HG03342 (cell line): ENCODE measurements at regions not wholly inside any gene's neighbourhood (a gene's known extent, or its start where the extent isn't known, plus 50 kb on each side); places are given as distances from the start of the nearest gene placed in this dataset.

ENCODE experiments used
- ATAC-seq: cut with Tn5 transposase; IDR thresholded peaks from one replicate; pipeline ENCODE4 v1.9.1; 2021; ENCODE audit warnings: mild to moderate bottlenecking, moderate library complexity; ENCODE audit not compliant: unreplicated experiment

DNA sequence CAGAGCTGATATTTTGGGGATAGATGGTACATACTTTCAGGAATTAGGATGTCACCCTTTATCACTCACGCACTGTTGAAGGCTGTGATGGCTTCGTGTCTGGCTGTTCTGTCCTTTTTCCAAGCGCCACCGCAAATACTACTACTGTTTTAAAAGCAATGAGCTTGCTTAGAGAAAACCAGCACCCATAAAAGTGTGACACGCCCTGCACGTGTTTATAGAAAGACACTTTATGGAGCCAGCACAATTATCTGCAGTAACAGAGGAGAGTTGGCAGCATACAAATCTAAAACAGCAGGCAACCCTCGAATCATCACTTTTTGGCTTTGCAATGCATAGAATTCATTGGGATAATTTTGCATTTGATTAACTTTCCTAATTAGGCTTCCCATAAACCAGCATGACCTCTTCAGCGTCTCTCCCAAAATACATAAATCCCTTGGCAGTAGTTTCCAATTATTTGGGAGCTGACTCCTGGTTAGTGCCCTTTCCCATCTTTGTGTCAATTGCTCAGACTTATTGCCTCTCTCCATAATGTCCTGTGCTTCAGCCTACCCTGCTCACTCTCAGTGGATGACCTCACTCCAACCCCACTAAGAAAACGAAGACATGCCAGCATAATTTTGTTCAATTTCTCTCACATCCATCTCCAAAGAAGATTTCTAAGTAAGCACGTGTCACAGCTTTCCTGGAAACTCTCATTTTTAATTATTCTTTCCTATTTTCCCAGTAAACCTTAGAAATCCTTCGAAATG is 118.7 kb upstream of the LARGE1 start:
- no peak for ATAC-seq

- no peak for ATAC-seq
Observed at GRCh38 chr22:34045311-34045710, 125.0 kb upstream of the LARGE1 start.

DNA sequence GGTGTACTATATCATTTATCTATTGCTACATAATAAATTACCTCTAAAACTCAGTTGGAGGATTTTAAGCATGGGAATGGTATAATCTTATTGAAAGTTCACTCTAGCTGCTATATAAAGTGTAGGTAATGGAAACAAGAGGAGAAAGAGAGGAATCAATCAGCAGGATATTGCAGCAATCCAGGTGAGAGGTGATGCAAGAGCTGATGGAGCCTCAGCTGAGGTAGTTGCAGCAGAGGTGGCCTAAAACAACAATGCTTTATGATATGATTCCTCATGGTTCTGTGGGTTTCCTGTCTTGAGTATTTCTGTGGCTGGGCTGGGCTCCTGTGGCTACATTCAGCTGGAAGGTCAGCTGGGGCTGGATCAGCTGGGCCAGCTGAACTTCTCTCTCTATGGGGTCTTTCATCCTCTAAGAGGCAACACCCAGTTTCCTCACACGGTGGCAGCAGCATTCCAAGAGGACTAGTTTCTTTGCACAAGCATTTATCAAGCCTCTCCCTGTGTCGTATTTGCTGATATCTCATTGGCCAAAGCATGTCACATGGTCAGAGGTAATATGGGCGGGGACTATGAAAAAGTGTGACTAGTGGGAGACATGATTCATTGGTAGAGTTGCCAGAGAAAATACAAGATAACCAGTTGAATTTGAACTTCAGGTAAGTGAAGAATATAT is 135.4 kb upstream of the LARGE1 start:
- ATAC-seq, result no peak

DNA sequence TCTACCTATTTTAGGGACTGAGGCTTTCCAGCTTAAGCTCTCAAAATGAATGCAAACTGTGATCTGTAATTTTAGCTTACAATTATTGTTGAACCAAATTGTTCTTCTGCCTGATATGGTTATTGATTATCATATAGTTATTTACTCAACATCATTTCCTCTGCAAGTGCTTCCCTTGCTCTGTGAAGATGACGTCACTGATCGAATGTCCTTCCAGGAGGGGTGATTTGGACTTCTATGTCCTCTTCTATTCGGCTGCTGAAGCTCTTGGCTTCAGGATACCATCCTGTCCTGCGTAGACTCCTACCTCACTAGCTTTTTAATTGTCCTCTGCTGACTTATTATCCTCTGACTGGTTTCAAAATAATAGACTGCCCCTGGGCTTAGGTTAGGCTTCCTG is 137.4 kb upstream of the LARGE1 start:
- no peak for ATAC-seq

DNA sequence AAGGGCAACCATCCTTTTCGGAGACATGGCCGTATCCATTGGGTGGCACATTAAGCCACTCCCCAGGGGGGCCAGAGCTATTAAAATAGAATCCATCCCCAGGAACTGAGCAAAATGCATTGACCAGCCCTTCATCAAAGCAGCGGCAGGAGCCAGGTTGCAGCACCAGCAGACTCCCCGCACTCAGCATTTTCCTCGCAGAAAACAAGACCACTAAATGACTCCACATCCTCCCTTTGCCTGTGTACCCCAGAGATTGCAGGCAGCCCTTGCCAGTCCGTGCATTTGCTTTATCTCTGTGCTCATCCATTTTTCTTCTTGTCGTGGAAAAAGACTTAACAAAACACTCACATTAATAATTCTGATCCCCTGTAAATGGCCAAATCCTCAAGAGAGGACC is 144.4 kb upstream of the LARGE1 start:
- ATAC-seq, result no peak

DNA sequence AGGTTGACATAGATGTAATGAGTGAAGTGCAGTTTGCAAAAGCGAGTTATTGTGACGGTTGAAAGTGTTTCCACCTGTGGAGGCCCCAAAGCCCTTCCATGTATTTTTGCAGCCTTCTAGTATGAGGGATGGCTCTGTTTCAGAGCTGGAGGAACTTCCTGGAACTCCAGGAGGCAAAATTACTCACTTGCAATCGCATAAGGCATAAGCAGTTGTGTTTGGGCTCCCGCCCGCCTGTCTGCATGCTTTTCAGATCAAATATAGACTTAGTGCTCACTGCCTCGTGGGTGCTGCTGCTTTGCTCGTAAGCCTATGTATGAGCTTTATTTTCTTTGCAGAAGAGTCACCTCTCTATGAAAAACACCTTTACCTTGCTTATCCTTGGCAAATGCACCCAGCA is 146.8 kb upstream of the LARGE1 start:
- no peak for ATAC-seq

DNA sequence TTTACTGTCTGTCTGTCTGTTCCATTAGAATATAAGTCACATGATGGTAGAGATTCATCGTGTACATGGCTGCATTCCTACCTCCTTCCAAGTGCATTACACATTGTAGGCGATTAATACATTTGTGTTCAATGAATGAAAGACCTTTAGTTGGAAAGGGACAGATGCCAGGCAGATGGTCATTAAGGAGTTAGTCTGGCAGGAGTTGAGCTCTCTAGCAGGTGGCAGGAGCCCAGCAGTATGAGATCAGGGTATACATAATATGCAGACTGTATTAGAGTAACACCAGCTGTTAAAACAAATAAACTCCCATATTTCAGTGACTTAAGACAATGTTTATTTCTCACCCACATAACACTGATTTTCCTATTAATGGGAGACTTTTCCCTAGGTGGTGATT is 147.7 kb upstream of the LARGE1 start:
- ATAC-seq, result no peak

DNA sequence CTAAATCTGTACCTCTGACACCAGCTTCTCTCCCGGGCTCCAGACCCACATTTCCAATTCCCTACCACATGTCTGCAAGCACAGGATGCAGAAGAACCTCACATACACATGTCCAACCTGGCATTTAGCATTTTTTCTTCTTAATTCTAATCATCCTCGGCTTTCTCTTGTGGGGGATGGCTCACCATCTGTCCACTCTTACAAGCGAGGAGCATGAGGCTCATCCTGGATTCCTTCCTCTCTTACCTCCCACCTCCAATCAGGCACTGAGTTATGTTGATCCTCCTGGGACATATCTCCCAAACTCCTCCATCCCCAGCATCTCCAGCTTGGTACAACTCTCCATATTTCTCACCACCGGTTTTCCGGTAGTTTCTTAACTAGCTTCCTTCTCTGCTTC is 149.8 kb upstream of the LARGE1 start:
- no peak for ATAC-seq

DNA sequence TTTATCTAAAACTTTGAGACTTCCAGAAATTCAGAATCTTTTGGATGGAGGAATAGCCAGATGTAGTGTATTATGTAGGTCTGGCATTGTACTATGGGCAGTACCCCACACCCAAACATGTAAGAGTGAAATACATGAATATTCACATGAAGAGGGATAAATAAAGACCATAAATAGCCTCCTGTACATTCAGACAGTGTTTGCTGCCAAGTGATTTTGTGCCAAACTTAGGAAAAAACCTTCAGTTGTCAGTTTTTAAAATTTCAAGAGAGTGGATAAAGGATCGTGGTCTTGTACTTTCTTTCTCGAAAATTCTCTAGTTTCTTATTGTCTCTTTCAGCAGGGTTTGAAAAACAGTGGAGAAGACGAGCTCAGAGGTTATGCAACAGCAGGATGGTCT is 150.3 kb upstream of the LARGE1 start:
- ATAC-seq, result no peak

DNA sequence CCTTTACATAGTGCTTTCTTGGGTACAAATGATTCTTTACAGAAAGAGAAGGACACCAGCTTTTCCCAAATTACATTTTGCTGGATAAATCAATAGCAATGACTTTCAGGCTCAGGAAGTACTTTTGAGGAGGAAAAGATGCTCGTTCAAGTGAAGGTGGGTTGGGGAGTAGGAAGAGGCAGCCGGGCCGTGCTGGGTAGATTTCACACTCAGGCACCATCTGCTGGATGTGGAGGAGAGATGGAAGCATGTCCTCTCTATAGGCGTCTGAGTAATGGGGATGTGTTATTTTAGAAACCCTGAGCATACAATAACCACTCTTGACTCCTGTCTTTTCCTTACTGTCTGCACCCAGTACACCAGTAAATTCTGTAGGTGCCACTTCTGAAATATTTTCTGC is 152.3 kb upstream of the LARGE1 start:
- ATAC-seq, result no peak

DNA sequence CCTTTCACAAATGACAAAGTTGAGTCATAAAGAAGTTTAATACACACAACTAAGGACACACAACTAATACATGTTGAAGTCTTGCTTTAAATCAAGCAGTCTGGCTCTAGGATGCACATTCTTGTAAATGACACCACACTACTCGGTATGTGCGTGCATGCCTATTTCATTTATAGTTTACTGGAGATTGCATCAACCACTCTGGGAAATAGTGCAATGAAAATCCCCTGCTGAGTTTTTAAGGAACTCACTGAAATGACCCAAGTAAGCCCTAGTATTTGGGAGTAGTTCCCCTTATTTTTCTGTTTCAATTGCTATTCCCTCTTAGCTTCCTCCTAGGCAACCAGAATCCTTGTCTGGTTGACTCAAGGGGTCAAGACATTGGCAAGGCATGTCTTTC is 160.2 kb upstream of the LARGE1 start:
- ATAC-seq, result no peak

DNA sequence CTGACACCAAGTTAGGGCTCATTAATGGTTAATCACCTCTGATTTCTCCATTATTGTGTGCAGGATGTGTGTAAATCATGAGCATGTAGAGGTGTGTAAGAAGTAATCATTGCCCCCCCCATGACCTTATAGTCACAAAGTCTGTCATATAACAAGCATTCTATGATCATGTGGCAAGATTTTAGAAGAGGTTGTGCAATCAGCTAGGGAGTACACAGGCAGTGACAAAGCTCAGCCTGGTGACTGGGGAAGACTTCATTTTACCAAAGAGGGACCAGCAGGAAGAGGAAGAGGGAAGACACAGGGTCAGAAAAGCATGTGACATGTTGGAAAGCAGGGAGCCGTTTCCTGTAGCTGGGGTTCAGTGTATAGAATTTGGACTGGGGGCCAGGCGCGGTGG is 176.5 kb upstream of the LARGE1 start:
- ATAC-seq, result no peak

GRCh38 chr22:34099278-34099677 is 179.0 kb upstream of the LARGE1 start:
- no peak for ATAC-seq

DNA sequence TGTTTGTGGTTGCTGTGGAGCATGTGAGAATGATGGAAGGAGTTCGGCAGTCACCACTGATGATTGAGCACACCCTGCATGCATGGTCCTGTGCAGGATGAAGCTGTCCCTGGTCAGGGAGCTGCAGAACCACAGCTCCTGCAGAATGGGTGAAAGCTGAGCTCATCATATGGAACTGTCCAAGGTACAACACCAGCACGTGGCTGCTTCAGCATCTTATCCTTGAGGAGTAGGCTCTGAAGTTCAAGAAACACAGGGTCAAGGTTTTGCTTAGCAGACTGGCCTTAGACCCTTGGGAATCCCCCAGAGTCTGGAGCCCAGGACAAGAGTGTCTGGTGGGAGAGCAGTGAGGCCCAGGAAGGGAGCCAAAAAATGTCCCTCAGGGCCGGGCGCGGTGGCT is 182.4 kb upstream of the LARGE1 start:
- no peak for ATAC-seq

DNA sequence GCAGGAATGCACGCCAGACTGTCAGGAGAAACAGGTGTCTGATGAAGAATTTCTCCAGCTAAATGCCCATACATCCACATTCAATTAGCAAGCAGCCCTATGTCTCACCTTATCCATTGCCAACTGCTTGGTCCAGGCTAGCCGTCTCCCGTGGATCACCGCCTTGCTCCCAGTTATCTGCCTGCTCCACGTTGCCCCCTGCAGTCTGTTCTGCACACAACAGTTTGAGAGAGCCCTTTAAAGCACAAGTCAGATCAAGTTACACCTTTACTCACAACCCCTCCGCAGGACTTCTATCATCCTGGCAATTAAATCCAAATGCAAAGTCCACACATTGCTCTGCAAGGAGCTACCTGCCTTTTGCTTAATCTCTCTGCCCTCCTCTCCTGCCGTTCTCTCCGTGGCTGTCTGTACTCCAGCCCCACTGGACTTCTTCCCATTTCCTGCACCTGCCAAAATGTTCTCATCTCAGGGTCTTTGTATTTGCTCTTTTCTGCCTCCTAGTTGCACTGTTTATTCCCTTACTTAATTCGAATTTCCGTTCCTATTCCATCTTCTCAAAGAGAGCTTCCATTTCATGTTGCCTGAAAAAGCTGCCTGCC is 185.3 kb upstream of the LARGE1 start:
- no peak for ATAC-seq

- ATAC-seq, result no peak
Observed at GRCh38 chr22:34108168-34108567, 187.9 kb upstream of the LARGE1 start.

GRCh38 chr22:34111210-34111824 is 191.0 kb upstream of the LARGE1 start:
- no peak for ATAC-seq

GRCh38 chr22:34113381-34113780 is 193.1 kb upstream of the LARGE1 start:
- no peak for ATAC-seq

GRCh38 chr22:34114406-34114805 is 194.1 kb upstream of the LARGE1 start:
- no peak for ATAC-seq

DNA sequence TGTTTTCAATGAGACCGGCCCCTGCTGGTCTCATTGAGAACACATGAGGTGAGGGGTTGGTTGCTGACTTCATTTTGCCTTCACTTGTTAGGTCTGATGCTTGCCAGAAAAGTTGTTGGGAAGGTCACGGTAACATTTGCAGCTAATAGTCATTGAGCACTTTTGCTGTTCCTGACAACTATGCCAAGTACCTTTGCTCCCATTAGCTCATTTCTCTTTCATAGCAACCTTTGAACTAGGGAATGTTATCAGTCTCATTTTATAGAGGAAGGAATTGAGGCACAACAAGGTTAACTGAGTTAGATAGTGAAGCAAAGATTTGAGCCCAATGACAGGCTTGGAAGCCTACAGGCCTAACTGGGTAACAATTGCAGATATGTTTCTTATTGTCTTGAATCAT is 195.4 kb upstream of the LARGE1 start:
- no peak for ATAC-seq

DNA sequence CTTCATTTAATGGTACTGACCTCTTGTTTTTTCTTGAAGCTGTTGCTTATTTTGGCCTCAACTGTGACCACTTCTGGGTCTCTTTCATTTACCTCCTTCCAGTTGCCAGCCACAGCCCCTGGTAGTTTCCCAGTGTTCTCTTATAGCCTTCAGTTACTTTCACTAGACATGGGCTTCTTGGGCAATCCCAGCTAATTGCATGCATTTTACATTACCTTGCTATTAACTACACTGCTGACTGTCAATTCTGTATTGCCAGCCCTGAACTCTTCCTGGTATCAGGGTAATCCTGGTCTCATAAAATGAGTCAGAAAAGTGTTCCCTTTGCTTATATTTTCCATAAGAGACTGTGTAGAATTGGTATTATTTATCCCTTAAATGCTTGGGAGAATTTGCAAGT is 195.8 kb upstream of the LARGE1 start:
- ATAC-seq, result no peak

- ATAC-seq, result no peak
Observed at GRCh38 chr22:34122042-34122441, 201.8 kb upstream of the LARGE1 start.
